22Rv1 (cell line): ENCODE measurements at regions not wholly inside any gene's neighbourhood (a gene's known extent, or its start where the extent isn't known, plus 50 kb on each side); places are given as distances from the start of the nearest gene placed in this dataset.

Experiments used
- H3K27ac ChIP-seq: fragments of 450-650 bp; 2 replicates; pipeline ENCODE4 v1.5.1; 2017
- CTCF ChIP-seq: fragments of 450-650 bp; IDR thresholded peaks from 2 replicates; pipeline ENCODE4 v1.5.1; 2017; ENCODE audit warnings: mild to moderate bottlenecking
- ZFX ChIP-seq: fragments of 450-650 bp; IDR thresholded peaks from 2 replicates; pipeline ENCODE4 v1.6.1; 2017; ENCODE audit warnings: antibody characterized with exemption, borderline replicate concordance

- H3K27ac ChIP-seq = no peak overlapping the region
- TF ChIP-seq CTCF (no peak), ZFX (no peak)
Observed at GRCh38 chr10:44769450-44769849, 141.7 kb upstream of the TMEM72 start.

GRCh38 chr10:44771233-44771995, 139.7 kb upstream of the TMEM72 start:
- no peak for TF ChIP-seq CTCF
- no peak for TF ChIP-seq ZFX
- no peak overlapping the region for H3K27ac ChIP-seq

- no peak overlapping the region for H3K27ac ChIP-seq
- no peak for TF ChIP-seq ZFX
- TF ChIP-seq CTCF = no peak
Observed at GRCh38 chr10:44773565-44773964, 137.6 kb upstream of the TMEM72 start.

- no peak overlapping the region for H3K27ac ChIP-seq
- TF ChIP-seq CTCF (no peak), ZFX (no peak)
Observed at GRCh38 chr10:44774676-44775401, 136.3 kb upstream of the TMEM72 start.

GRCh38 chr10:44775402-44775741, 135.8 kb upstream of the TMEM72 start:
- H3K27ac ChIP-seq = no peak overlapping the region
- no peak for TF ChIP-seq CTCF
- TF ChIP-seq ZFX = no peak

- H3K27ac ChIP-seq = no peak overlapping the region
Observed at GRCh38 chr10:44776181-44776580, 135.0 kb upstream of the TMEM72 start.

More at GRCh38 chr10:44776181-44776580, 135.0 kb upstream of the TMEM72 start:
- TF ChIP-seq CTCF (no peak), ZFX (no peak)
